ENCODE measurements at regions not wholly inside any gene's neighbourhood (a gene's known extent, or its start where the extent isn't known, plus 50 kb on each side); places are given as distances from the start of the nearest gene placed in this dataset.

DNA sequence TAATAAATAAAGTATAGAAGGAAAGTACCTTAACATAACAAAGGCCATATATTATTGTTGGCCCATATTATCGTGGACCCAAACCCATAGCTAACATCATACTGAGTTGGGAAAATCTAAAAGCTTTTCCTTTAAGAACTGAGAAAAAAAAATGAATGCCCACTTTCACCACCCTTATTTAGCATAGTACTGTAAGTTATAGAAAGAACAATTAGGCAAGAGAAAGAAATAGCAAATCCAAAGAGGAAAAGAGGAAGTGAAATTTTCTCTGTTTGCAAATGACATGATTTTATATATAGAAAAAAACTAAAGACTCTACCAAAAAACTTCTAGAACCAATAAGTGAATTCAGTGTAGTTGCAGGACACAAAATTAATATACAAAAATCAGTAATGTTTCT, 1854.6 kb downstream of the PCDH7 start:
- TF ChIP-seq POLR2A (IDR thresholded peaks at IDR 0.05) = no peak
- TF ChIP-seq, protein P1, sequence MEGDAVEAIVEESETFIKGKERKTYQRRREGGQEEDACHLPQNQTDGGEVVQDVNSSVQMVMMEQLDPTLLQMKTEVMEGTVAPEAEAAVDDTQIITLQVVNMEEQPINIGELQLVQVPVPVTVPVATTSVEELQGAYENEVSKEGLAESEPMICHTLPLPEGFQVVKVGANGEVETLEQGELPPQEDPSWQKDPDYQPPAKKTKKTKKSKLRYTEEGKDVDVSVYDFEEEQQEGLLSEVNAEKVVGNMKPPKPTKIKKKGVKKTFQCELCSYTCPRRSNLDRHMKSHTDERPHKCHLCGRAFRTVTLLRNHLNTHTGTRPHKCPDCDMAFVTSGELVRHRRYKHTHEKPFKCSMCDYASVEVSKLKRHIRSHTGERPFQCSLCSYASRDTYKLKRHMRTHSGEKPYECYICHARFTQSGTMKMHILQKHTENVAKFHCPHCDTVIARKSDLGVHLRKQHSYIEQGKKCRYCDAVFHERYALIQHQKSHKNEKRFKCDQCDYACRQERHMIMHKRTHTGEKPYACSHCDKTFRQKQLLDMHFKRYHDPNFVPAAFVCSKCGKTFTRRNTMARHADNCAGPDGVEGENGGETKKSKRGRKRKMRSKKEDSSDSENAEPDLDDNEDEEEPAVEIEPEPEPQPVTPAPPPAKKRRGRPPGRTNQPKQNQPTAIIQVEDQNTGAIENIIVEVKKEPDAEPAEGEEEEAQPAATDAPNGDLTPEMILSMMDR (IDR thresholded peaks at IDR 0.05) = no peak
